MCF 10A (cell line): ENCODE measurements at regions not wholly inside any gene's neighbourhood (a gene's known extent, or its start where the extent isn't known, plus 50 kb on each side); places are given as distances from the start of the nearest gene placed in this dataset.

ENCODE experiments used
- BruUV-seq: library from RNA; stranded (reverse); fragments of 400-500 nt; replicated peaks from 2 replicates; lab custom pipeline; 2021; lab: Mats Ljungman, UMichigan
- CTCF ChIA-PET: fragments of 300-600 bp; sonication (Branson Sonifier 250); formaldehyde crosslinking; extraction: SDS; loops from one replicate; lab custom pipeline; 2021; ENCODE audit warnings: antibody characterized with exemption, inconsistent platforms; lab: Yijun Ruan, JAX
- POLR2A ChIA-PET: fragments of 300-600, 350-650 bp; sonication (Branson Sonifier 250); formaldehyde crosslinking; extraction: SDS; loops from one replicate; lab custom pipeline; 2020; ENCODE audit warnings: antibody characterized with exemption, inconsistent platforms; lab: Yijun Ruan, JAX
- DNase-seq: peaks from one replicate; pipeline ENCODE4 v3.0.0-alpha.2; 2018; ENCODE audit not compliant: unreplicated experiment
- H3K27ac Mint-ChIP-seq: one replicate; pipeline ENCODE4 v1.8.0; 2022; ENCODE audit warnings: mild to moderate bottlenecking, low read depth, mixed read lengths; ENCODE audit not compliant: unreplicated experiment
- H3K27me3 Mint-ChIP-seq: one replicate; pipeline ENCODE4 v1.8.0; 2022; ENCODE audit warnings: mixed read lengths; ENCODE audit not compliant: insufficient read depth, unreplicated experiment
- H3K36me3 Mint-ChIP-seq: one replicate; pipeline ENCODE4 v1.8.0; 2022; ENCODE audit warnings: mild to moderate bottlenecking, moderate library complexity, mixed read lengths; ENCODE audit not compliant: insufficient read depth, unreplicated experiment
- H3K4me1 Mint-ChIP-seq: one replicate; pipeline ENCODE4 v1.8.0; 2022; ENCODE audit warnings: mixed read lengths; ENCODE audit not compliant: insufficient read depth, unreplicated experiment
- H3K4me3 Mint-ChIP-seq: one replicate; pipeline ENCODE4 v1.8.0; 2022; ENCODE audit warnings: mild to moderate bottlenecking, moderate library complexity, mixed read lengths; ENCODE audit not compliant: unreplicated experiment
- H3K9me3 Mint-ChIP-seq: one replicate; pipeline ENCODE4 v1.8.0; 2022; ENCODE audit warnings: mixed read lengths; ENCODE audit not compliant: unreplicated experiment
- CTCF ChIP-seq: fragments of 200-600 bp; IDR thresholded peaks from one replicate; pipeline ENCODE4 v1.8.0; 2022; ENCODE audit warnings: antibody characterized with exemption, mild to moderate bottlenecking; ENCODE audit not compliant: unreplicated experiment
- intact Hi-C: fragments of 100-400 bp; cut with micrococcal nuclease; formaldehyde crosslinking; loops from 2 replicates; pipeline ENCODE4 v1.14.1; 2022

DNA sequence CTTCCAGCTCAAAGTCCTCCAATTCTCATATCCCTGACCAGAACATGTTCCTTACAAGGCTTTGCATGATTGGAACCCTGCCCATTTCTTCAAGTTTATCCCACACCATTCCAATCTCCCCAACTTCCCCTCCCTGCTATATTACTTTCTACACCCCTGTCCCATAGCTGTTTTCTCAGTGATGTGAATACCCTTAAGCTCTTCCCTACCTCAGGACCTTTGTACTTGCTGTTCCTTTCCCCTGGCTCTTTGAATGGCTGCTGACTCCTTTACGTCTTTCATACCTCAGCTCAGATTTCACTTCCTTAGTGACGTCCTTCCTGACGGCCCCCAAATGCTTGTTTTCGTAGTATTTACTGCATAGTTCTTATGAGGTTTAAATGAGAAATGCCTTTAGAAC, 166.2 kb upstream of the ZNF462 start:
- POLR2A ChIA-PET = interaction anchor here (1.5 kb wide), 1 partner anchor 165 kb away, joined by 7 read pairs; no protein-coding TSS in a partner anchor
- DNase-seq = no peak
- Mint-ChIP-seq H3K36me3 (peaks cover 9% of the 10 kb centered on the region), H3K4me1 (peaks cover 9% of the 10 kb centered on the region), H3K27me3 (no peaks in the 10 kb centered on the region), H3K9me3 (no peaks in the 10 kb centered on the region), H3K4me3 (no peak overlapping the region), H3K27ac (no peak overlapping the region)
- TF ChIP-seq CTCF = no peak
- no TSS peak for BruUV-seq
- CTCF ChIA-PET = interaction anchor here (0.6 to 1.8 kb wide), 2 partner anchors 476 to 794 kb away, joined by 4 read pairs; no protein-coding TSS in a partner anchor
- intact Hi-C loops = no loop called here

DNA sequence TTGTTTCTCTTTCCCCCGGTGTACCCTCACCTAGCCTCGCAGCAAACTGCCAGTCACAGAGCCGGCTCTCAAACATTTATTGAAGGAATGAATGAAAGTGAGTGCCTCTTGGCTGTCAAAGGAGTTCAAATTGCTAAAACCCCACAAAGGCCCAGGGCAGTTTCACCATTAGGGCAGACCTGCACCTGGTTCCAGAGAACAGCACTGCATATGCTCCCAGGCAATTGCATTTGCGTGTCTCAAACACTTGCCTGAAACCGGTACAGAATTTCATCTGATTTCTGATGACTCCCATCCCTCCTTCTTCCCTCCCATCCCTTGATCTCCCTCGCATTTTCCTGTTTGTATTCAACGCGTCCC, 165.6 kb upstream of the ZNF462 start:
- CTCF ChIA-PET = interaction anchor here (0.5 to 1.3 kb wide), 4 partner anchors 8 to 189 kb away, joined by 3 to 4 read pairs (median 3); no protein-coding TSS in a partner anchor
- no peaks in the 10 kb centered on the region for H3K27me3 Mint-ChIP-seq

DNA sequence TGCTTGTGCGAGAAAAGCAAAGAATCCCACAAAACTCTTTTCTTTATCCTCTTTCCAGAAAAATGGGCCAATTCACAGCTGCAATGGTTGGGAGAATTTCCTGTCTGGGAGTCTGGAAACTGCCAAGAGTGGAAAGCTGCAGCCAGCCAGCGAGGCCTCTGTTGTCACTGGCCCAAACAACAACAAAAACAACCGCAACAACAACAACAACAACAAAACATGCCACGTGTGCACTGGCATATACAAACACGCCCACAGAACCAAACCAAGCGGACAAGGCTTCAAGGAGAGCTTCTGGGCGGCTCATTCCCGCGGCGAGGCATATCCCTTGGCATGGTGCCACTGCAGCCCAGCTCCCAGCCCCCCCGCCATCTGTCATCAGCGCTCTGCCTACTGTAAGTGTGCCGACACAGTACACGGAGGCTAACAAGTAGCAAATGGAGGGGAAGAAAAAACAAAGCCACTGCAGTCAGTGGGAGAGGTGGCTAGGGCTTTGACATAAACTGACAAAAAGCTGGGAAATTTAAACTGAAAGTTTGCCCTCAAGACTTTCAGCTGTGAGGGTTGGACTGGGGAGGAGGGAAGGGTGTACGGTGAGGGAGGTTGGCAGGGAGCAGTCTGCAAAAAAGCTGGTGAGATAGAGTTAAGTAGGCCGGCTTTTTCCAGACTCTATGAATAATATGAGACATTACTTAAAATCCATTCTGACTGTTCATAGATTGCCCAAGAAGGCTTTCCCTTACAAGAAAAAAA, 165.0 kb upstream of the ZNF462 start:
- no TSS peak for BruUV-seq
- Mint-ChIP-seq H3K4me1 (peaks cover 9% of the 10 kb centered on the region), H3K9me3 (no peaks in the 10 kb centered on the region), H3K36me3 (peaks cover 9% of the 10 kb centered on the region), H3K27me3 (no peaks in the 10 kb centered on the region), H3K27ac (peak overlapping the region; percentile 55), H3K4me3 (peak overlapping the region; percentile 56)
- intact Hi-C loops = loop anchor here (2.0 kb wide), 1 partner anchor 163 kb away; no protein-coding TSS in a partner anchor
- DNase-seq = peak; percentile 74
- no peak for TF ChIP-seq CTCF
- CTCF ChIA-PET = interaction anchor here (0.5 to 1.3 kb wide), 7 partner anchors 9 to 189 kb away, joined by 3 to 4 read pairs (median 3); no protein-coding TSS in a partner anchor
- POLR2A ChIA-PET = interaction anchor here (0.6 to 1.6 kb wide), 8 partner anchors 9 to 189 kb away, joined by 3 to 7 read pairs (median 4); partner anchors contain the start of gene ZNF462

More for the DNA sequence above, 165.6 kb upstream of the ZNF462 start:
- no peaks in the 10 kb centered on the region for H3K9me3 Mint-ChIP-seq
- peaks cover 9% of the 10 kb centered on the region for H3K4me1 Mint-ChIP-seq
- intact Hi-C loops = no loop called here
- peaks cover 9% of the 10 kb centered on the region for H3K36me3 Mint-ChIP-seq
- no peak for DNase-seq
- POLR2A ChIA-PET = interaction anchor here (0.6 to 1.5 kb wide), 5 partner anchors 8 to 190 kb away, joined by 3 to 7 read pairs (median 4); no protein-coding TSS in a partner anchor
- peak overlapping the region; percentile 55 for H3K27ac Mint-ChIP-seq
- BruUV-seq = no TSS peak
- TF ChIP-seq CTCF = no peak
- H3K4me3 Mint-ChIP-seq = peak overlapping the region; percentile 56

DNA sequence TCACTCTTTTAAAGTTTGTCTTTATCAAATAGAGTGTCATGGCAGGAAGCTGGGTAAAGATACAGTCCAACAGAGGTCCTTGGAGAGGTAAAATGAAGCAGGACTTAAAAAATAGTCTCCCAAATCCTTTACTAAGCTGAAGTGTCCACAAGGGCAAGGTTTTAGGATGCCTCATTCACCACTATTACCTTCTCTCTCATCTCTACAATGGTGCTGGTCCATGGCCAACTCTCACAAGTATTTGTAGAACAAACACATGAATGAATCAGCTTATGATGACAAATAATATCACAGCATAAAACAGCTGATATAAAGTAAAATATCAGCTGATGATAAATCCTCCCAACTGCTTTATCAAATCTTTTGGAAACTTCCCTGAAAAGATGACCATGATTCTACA, 162.3 kb upstream of the ZNF462 start:
- peak; percentile 31 for DNase-seq
- intact Hi-C loops = no loop called here
- ChIA-PET POLR2A (interaction anchor here (1.0 to 1.4 kb wide), 3 partner anchors 8 to 186 kb away, joined by 3 to 6 read pairs (median 3); partner anchors contain the start of gene ZNF462), CTCF (no interaction called here)
- Mint-ChIP-seq H3K4me3 (no peak overlapping the region), H3K27ac (no peak overlapping the region), H3K9me3 (no peaks in the 10 kb centered on the region), H3K27me3 (no peaks in the 10 kb centered on the region), H3K36me3 (peaks cover 9% of the 10 kb centered on the region), H3K4me1 (peaks cover 9% of the 10 kb centered on the region)
- no TSS peak for BruUV-seq
- TF ChIP-seq CTCF = no peak
